H1 (cell line): ENCODE measurements at regions not wholly inside any gene's neighbourhood (a gene's known extent, or its start where the extent isn't known, plus 50 kb on each side); places are given as distances from the start of the nearest gene placed in this dataset.

ENCODE experiments used
- CTCF ChIA-PET: fragments of 300-600 bp; sonication (Branson Sonifier 250); formaldehyde crosslinking; loops from one replicate; lab custom pipeline; 2021; ENCODE audit not compliant: partially characterized antibody; lab: Charles Lee
- POLR2A ChIA-PET: fragments of 300-600 bp; sonication (Branson Sonifier 250); formaldehyde crosslinking; loops from one replicate; lab custom pipeline; 2021; ENCODE audit warnings: inconsistent platforms; ENCODE audit not compliant: partially characterized antibody; lab: Charles Lee
- DNase-seq, 2 experiments: peaks; one replicate each; pipeline versions ENCODE4 v3.0.0 to v3.0.0-alpha.2; 2010 to 2022; ENCODE audit warnings: low spot score in 2 of 2, low read depth in 1 of 2, mixed read lengths in 1 of 2
- FAIRE-seq: peaks from 2 replicates; lab custom pipeline; 2011; peaks lifted over from hg19 to GRCh38; lab: Jason Lieb, UNC
- H2AFZ ChIP-seq: 2 replicates; pipeline ENCODE4 v1.8.1; 2012; ENCODE audit warnings: low read length, inconsistent platforms
- H2AK5ac ChIP-seq: 2 replicates; pipeline ENCODE4 v1.6.1; 2013; ENCODE audit warnings: low read depth, low read length
- H2BK120ac ChIP-seq: replicated peaks from 2 replicates; pipeline ENCODE3; 2013; ENCODE audit warnings: low read depth, low read length, inconsistent platforms
- H2BK12ac ChIP-seq: 2 replicates; pipeline ENCODE4 v1.6.1; 2013; ENCODE audit warnings: low read depth, low read length
- H2BK15ac ChIP-seq: 2 replicates; pipeline ENCODE4 v1.6.1; 2013; ENCODE audit warnings: low read length
- H2BK20ac ChIP-seq: 2 replicates; pipeline ENCODE4 v1.6.1; 2013; ENCODE audit warnings: low read length
- H2BK5ac ChIP-seq: 2 replicates; pipeline ENCODE4 v1.6.1; 2013; ENCODE audit warnings: low read depth, low read length
- H3K14ac ChIP-seq: 2 replicates; pipeline ENCODE4 v1.6.1; 2013; ENCODE audit warnings: inconsistent platforms; ENCODE audit not compliant: insufficient read length
- H3K18ac ChIP-seq: 2 replicates; pipeline ENCODE4 v1.6.1; 2013; ENCODE audit warnings: low read length; ENCODE audit errors: extremely low read depth
- H3K23ac ChIP-seq: 2 replicates; pipeline ENCODE4 v1.6.1; 2013; ENCODE audit warnings: inconsistent platforms; ENCODE audit not compliant: insufficient read length
- H3K23me2 ChIP-seq: 2 replicates; pipeline ENCODE4 v1.6.1; 2013; ENCODE audit warnings: low read depth, low read length
- H3K27ac ChIP-seq: 2 replicates; pipeline ENCODE4 v1.6.1; 2011; ENCODE audit warnings: low read depth, low read length, inconsistent platforms
- H3K27me3 ChIP-seq, 4 experiments: replicated peaks in 1 of 4; 1 replicate in 1 of 4; 2 replicates in 3 of 4; pipeline versions ENCODE4 v1.6.1 to v1.8.1; 2011 to 2013; ENCODE audit warnings: low read length in 3 of 4, mild to moderate bottlenecking in 3 of 4, inconsistent platforms in 2 of 4, mixed read lengths in 2 of 4, moderate library complexity in 1 of 4; ENCODE audit not compliant: control insufficient read depth in 3 of 4, insufficient read depth in 3 of 4; ENCODE audit errors: extremely low read depth in 1 of 4
- H3K36me3 ChIP-seq, 4 experiments: 2 replicates each; pipeline versions ENCODE4 v1.6.1 to v1.8.1; 2011 to 2013; ENCODE audit warnings: mild to moderate bottlenecking in 4 of 4, low read length in 3 of 4, moderate library complexity in 2 of 4, control low read depth in 1 of 4, inconsistent platforms in 1 of 4; ENCODE audit not compliant: insufficient read depth in 4 of 4, control insufficient read depth in 2 of 4
- H3K4ac ChIP-seq: replicated peaks from 2 replicates; pipeline ENCODE3; 2013; ENCODE audit warnings: low read length, low read depth, mixed read lengths, inconsistent platforms; ENCODE audit not compliant: insufficient read length
- H3K4me1 ChIP-seq, 4 experiments: replicated peaks in 1 of 4; 1 replicate in 1 of 4; 2 replicates in 3 of 4; pipeline versions ENCODE4 v1.6.1 to v1.8.1; 2011 to 2013; ENCODE audit warnings: low read length in 3 of 4, inconsistent platforms in 2 of 4, mixed read lengths in 1 of 4; ENCODE audit not compliant: insufficient read depth in 4 of 4, control insufficient read depth in 3 of 4
- H3K4me2 ChIP-seq, 2 experiments: 2 replicates each; pipeline versions ENCODE4 v1.6.1 to v1.8.1; 2011 to 2013; ENCODE audit warnings: low read depth in 2 of 2, low read length in 2 of 2, control low read depth in 1 of 2, inconsistent platforms in 1 of 2, mild to moderate bottlenecking in 1 of 2; ENCODE audit not compliant: insufficient read depth in 1 of 2
- H3K4me3 ChIP-seq, 4 experiments: fragments of 200-600, 300-600 bp in 1 of 4; sonication (generic), shearing (Covaris generic), sonication (Bioruptor Twin) in 1 of 4; 2 replicates each; pipeline versions ENCODE4 v1.5.1 to v1.8.1; 2011 to 2016; ENCODE audit warnings: low read length in 4 of 4, low read depth in 3 of 4, control low read depth in 2 of 4, inconsistent platforms in 2 of 4, mild to moderate bottlenecking in 2 of 4, mixed read lengths in 1 of 4, moderate library complexity in 1 of 4; ENCODE audit not compliant: insufficient read depth in 2 of 4; ENCODE audit errors: extremely low read depth in 1 of 4
- H3K56ac ChIP-seq: replicated peaks from 2 replicates; pipeline ENCODE3; 2013; ENCODE audit warnings: low read depth, mild to moderate bottlenecking, mixed read lengths, low read length, inconsistent platforms; ENCODE audit not compliant: insufficient read length
- H3K79me1 ChIP-seq: 2 replicates; pipeline ENCODE4 v1.6.1; 2013; ENCODE audit warnings: low read depth, low read length, control low read depth
- H3K79me2 ChIP-seq, 2 experiments: 2 replicates each; pipeline versions ENCODE4 v1.6.1 to v1.8.1; 2012 to 2013; ENCODE audit warnings: low read length in 2 of 2, mild to moderate bottlenecking in 2 of 2, inconsistent platforms in 1 of 2; ENCODE audit not compliant: insufficient read depth in 2 of 2, control insufficient read depth in 1 of 2
- H3K9ac ChIP-seq, 4 experiments: replicated peaks in 1 of 4; 1 replicate in 1 of 4; 2 replicates in 3 of 4; pipeline versions ENCODE4 v1.6.1 to v1.8.1; 2011 to 2013; ENCODE audit warnings: low read depth in 3 of 4, low read length in 3 of 4, control low read depth in 2 of 4, mild to moderate bottlenecking in 2 of 4, moderate library complexity in 2 of 4, inconsistent platforms in 1 of 4; ENCODE audit errors: extremely low read depth in 1 of 4
- H3K9me3 ChIP-seq, 2 experiments: 2 replicates each; pipeline versions ENCODE4 v1.6.1 to v1.8.1; 2012 to 2013; ENCODE audit warnings: mild to moderate bottlenecking in 2 of 2, moderate library complexity in 2 of 2, control low read depth in 1 of 2, inconsistent platforms in 1 of 2, low read depth in 1 of 2, low read length in 1 of 2, mixed read lengths in 1 of 2; ENCODE audit not compliant: insufficient read depth in 2 of 2
- H4K20me1 ChIP-seq, 2 experiments: replicated peaks in 1 of 2; 2 replicates each; pipeline versions ENCODE3 to v1.8.1; 2011 to 2013; ENCODE audit warnings: inconsistent platforms in 2 of 2, low read length in 2 of 2, mild to moderate bottlenecking in 1 of 2; ENCODE audit not compliant: insufficient read depth in 2 of 2, control insufficient read depth in 1 of 2
- H4K5ac ChIP-seq: 2 replicates; pipeline ENCODE4 v1.6.1; 2013; ENCODE audit warnings: low read length, low read depth, mixed read lengths, inconsistent platforms; ENCODE audit not compliant: insufficient read length
- H4K8ac ChIP-seq: 2 replicates; pipeline ENCODE4 v1.8.0; 2013; ENCODE audit warnings: mild to moderate bottlenecking, moderate library complexity, low read length, inconsistent platforms; ENCODE audit not compliant: insufficient read depth; ENCODE audit errors: extremely low read depth
- H4K91ac ChIP-seq: replicated peaks from 2 replicates; pipeline ENCODE3; 2013; ENCODE audit warnings: low read length, mixed read lengths, inconsistent platforms; ENCODE audit not compliant: insufficient read length
- WGBS, 2 experiments: shearing (Covaris generic) in 1 of 2; methylation state at CpG; one replicate each; pipeline versions ENCODE4 v1.1.6 to v1.1.7; 2013 to 2015; ENCODE audit warnings: low lambda C conversion rate in 2 of 2, mixed read lengths in 2 of 2, inconsistent platforms in 1 of 2, low coverage in 1 of 2, missing lambda C conversion rate in 1 of 2; ENCODE audit not compliant: insufficient replicate concordance in 2 of 2, insufficient coverage in 1 of 2, insufficient read length in 1 of 2; ENCODE audit errors: extremely low coverage in 1 of 2, missing lambda C conversion rate in 1 of 2; 5-methylcytosine and 5-hydroxymethylcytosine counted together

- H3K4ac ChIP-seq = no peak overlapping the region
These were observed 93.4 kb upstream of the GSE1 start for GRCh38 chr16:85519540-85520231.

More at GRCh38 chr16:85519540-85520231, 93.4 kb upstream of the GSE1 start:
- no peak overlapping the region for H4K91ac ChIP-seq
- H3K4me2 ChIP-seq = no peak overlapping the region
- peak overlapping the region; percentile 71; the same call in 1 of the 2 replicates for H2AK5ac ChIP-seq
- H2BK5ac ChIP-seq = no peak overlapping the region
- 89% methylated on average over 7 of the region's 7 CpGs; no CpG with 5 or more reads in 1 of the 2 experiments for WGBS, 2 experiments
- CTCF ChIA-PET = interaction anchor here (0.9 to 2.2 kb wide), 3 partner anchors 12 to 62 kb away, joined by 3 to 9 read pairs (median 3); no protein-coding TSS in a partner anchor
- DNase-seq (no peak), FAIRE-seq (no peak)
- H3K23ac ChIP-seq = no peak overlapping the region
- 0 out of 2 replicates have a peak, but pooled peaks cover 4% of the 10 kb centered on the region for H3K79me1 ChIP-seq
- H3K23me2 ChIP-seq = peaks cover 13% of the 10 kb centered on the region
- POLR2A ChIA-PET = no interaction called here
- no peak overlapping the region for H3K56ac ChIP-seq
- H2BK20ac ChIP-seq = no peak overlapping the region
- H3K18ac ChIP-seq = no peak overlapping the region
- no peak overlapping the region for H3K9ac ChIP-seq
- no peak overlapping the region for H3K27ac ChIP-seq
- H2BK120ac ChIP-seq = no peak overlapping the region
- H3K79me2 ChIP-seq = no peaks in the 10 kb centered on the region
- no peaks in the 10 kb centered on the region for H3K36me3 ChIP-seq
- no peak overlapping the region for H3K4me3 ChIP-seq
- no peak overlapping the region for H4K5ac ChIP-seq
- no peaks in the 10 kb centered on the region for H3K9me3 ChIP-seq
- H2BK12ac ChIP-seq = no peak overlapping the region
- H3K27me3 ChIP-seq = no peaks in the 10 kb centered on the region; a peak in 1 of 7 replicates
- no peak overlapping the region for H2AFZ ChIP-seq
- H2BK15ac ChIP-seq = no peak overlapping the region; the same call in 1 of the 2 replicates
- peaks cover 2 to 33% (median 23%) of the 10 kb centered on the region in 4 experiments for H3K4me1 ChIP-seq
- H4K8ac ChIP-seq = no peak overlapping the region
- peaks cover 0 to 8% of the 10 kb centered on the region in 2 experiments for H4K20me1 ChIP-seq
- no peak overlapping the region for H3K14ac ChIP-seq
